AG10803 (cell line): ENCODE measurements at regions not wholly inside any gene's neighbourhood (a gene's known extent, or its start where the extent isn't known, plus 50 kb on each side); places are given as distances from the start of the nearest gene placed in this dataset.

Source experiments
- DNase-seq: peaks from one replicate; pipeline ENCODE4 v3.0.0; 2010; ENCODE audit warnings: low read depth
- H3K4me3 ChIP-seq: 2 replicates; pipeline ENCODE4 v1.5.1; 2011; ENCODE audit warnings: mild to moderate bottlenecking, low read length, control low read depth
- TF ChIP-seq, protein P1 (sequence below): conservative IDR thresholded peaks from 2 replicates; pipeline ENCODE4 v1.5.1; 2011; ENCODE audit warnings: mild to moderate bottlenecking, low read length, control low read depth, inconsistent platforms

- no peak overlapping the region for H3K4me3 ChIP-seq
- DNase-seq, result no peak
- TF ChIP-seq, protein P1, sequence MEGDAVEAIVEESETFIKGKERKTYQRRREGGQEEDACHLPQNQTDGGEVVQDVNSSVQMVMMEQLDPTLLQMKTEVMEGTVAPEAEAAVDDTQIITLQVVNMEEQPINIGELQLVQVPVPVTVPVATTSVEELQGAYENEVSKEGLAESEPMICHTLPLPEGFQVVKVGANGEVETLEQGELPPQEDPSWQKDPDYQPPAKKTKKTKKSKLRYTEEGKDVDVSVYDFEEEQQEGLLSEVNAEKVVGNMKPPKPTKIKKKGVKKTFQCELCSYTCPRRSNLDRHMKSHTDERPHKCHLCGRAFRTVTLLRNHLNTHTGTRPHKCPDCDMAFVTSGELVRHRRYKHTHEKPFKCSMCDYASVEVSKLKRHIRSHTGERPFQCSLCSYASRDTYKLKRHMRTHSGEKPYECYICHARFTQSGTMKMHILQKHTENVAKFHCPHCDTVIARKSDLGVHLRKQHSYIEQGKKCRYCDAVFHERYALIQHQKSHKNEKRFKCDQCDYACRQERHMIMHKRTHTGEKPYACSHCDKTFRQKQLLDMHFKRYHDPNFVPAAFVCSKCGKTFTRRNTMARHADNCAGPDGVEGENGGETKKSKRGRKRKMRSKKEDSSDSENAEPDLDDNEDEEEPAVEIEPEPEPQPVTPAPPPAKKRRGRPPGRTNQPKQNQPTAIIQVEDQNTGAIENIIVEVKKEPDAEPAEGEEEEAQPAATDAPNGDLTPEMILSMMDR, result no peak
Observed at GRCh38 chr4:135963009-135963408, 1569.3 kb downstream of the PCDH18 start.

DNA sequence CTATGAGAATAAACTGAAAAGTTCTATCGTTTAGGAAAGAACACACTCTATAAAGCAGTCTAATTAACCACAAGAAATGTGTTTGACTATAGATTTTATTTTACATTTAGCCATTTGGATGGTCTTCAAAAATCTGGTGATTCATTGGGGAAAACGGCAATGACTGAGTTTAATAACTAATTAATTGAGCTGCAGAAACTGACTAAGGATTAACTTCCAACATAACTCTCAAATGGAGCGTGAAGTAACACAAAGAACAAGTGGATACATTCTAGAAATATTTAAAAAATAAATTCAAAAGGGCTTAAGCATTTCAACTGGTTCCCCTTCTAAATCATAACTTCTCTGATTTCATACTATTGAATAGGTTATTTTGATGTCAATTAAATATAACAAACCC, 1582.4 kb downstream of the PCDH18 start:
- TF ChIP-seq, protein P1, result no peak
- no peak for DNase-seq
- H3K4me3 ChIP-seq, result no peak overlapping the region

GRCh38 chr4:135948797-135949196, 1583.5 kb downstream of the PCDH18 start:
- TF ChIP-seq, protein P1, result no peak
- no peak for DNase-seq
- no peak overlapping the region for H3K4me3 ChIP-seq

GRCh38 chr4:135941671-135942070, 1590.6 kb downstream of the PCDH18 start:
- TF ChIP-seq, protein P1, result no peak
- H3K4me3 ChIP-seq, result no peak overlapping the region
- no peak for DNase-seq

- H3K4me3 ChIP-seq, result no peak overlapping the region
- no peak for DNase-seq
- TF ChIP-seq, protein P1, result no peak
Observed at GRCh38 chr4:135934026-135934425, 1598.3 kb downstream of the PCDH18 start.

DNA sequence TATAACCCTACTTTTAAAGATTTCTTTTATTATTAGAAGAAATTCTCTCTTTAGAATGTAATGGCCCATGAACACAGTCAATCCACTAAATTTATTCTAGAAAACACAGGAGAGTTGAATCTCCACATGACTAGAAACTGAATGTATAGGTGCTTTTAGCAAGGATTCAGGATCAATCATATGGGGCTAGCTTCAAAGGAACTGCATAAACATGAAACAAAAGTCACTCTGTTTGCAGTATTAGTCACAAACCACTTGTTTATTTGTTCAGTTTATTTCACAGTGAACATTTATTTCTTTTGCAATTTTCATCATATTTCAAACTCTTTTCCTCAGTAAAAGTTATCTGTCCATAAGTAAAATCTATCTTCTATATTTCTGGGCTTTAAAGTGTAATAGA, 1604.6 kb downstream of the PCDH18 start:
- no peak overlapping the region for H3K4me3 ChIP-seq
- DNase-seq, result no peak
- TF ChIP-seq, protein P1, result no peak

- TF ChIP-seq, protein P1, result no peak
- no peak overlapping the region for H3K4me3 ChIP-seq
- DNase-seq, result no peak
Observed at GRCh38 chr4:135921081-135921480, 1611.2 kb downstream of the PCDH18 start.
